ENCODE measurements at regions not wholly inside any gene's neighbourhood (a gene's known extent, or its start where the extent isn't known, plus 50 kb on each side); places are given as distances from the start of the nearest gene placed in this dataset.

DNA sequence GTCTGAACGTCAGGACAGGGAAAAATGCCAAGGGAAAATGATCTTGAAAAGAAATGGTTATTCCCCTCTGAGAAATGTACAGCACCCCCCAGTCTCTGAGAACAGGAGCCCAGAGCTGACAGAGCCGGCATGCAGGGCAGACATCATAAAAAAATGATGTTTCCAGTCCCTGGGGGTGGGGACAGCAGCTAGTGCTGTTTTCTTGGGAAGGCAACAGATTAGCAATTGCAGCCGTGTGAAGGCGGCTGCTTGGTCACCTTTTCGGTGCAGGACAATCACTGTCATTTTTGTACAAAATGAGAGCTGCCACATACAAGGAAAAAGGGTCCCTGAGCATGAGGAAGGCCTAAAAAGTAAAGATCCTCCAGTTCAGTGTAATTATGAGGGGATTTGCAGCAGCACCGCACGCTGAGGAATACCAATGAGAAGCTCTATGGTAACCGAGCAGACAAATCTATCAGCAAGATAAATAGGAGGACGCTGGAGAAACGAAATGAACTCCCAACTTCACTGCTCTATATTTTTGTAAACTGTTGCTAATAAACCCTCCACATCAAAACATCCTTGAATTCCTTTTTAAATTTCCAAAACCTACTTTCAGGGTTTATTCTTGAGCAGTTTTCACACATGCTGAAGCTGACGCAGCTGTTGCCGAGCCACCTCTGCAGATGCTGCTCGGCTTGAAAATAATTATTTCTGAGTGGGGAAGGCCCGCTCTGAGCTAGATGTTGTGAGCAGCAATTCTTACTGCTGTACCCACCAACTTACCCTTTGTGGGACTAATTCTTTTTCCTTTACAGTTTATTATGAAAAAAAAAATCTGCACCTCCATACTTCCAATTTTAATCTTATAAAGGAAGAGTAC, 98.2 kb upstream of the NEBL start:
- Mint-ChIP-seq H3K36me3 (no peaks in the 10 kb centered on the region), H3K27ac (no peak overlapping the region), H3K27me3 (peaks cover 16% of the 10 kb centered on the region), H3K4me1 (no peaks in the 10 kb centered on the region), H3K9me3 (no peaks in the 10 kb centered on the region), H3K4me3 (no peak overlapping the region)
- no peak for ATAC-seq

DNA sequence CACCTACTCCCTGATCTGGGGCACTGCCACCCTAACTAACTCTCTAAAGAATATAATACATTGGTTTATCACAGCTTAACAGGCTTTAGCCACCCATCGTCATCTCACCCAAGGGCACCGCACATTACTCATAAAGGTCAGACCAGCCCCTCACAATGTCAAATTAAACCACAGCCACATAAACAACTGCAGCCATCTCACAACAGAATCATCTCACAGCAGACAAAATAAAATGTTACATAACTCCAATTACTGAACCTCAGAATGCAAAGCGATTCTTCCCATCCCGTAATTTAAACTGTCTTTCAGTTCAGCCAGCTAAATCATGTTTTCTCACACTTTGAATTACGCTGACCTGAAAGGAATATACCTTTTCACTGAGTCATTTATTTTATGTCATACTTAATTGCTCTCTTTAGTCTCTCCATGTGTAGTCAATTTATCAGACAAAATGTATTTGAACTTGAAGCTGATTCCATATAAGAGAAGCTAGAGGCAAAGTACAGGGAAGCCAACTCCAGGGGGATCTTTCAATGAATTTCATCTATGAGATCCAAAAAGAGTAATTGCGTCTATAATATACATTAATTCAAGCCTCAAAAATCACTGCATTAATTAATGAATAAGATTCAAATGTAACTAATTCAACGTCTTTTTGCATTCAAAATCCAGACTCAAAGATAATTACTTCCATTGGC, 96.9 kb upstream of the NEBL start:
- Mint-ChIP-seq H3K27ac (no peak overlapping the region), H3K4me3 (no peak overlapping the region), H3K36me3 (no peaks in the 10 kb centered on the region), H3K27me3 (peaks cover 16% of the 10 kb centered on the region), H3K4me1 (no peaks in the 10 kb centered on the region), H3K9me3 (no peaks in the 10 kb centered on the region)
- ATAC-seq, result no peak

DNA sequence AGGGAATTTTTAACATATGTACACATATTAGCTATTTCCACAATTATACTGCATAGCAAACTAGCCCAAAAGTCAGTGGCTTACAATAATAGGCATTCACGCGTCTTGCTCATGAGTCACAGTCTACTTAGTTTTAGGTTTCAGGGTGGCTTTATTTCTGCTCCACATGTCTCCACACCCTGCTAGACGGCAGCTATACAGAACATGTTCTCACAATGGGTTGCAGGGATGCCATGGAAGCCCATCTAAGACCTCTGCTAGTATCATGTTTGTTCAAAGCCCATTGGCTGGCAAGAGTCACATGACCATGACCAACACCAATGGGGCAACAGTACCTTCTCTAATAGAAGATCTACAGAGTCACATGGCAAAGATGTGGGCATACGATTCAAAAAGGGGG, 96.3 kb upstream of the NEBL start:
- Mint-ChIP-seq H3K36me3 (no peaks in the 10 kb centered on the region), H3K4me1 (no peaks in the 10 kb centered on the region), H3K4me3 (no peak overlapping the region), H3K9me3 (no peaks in the 10 kb centered on the region), H3K27ac (no peak overlapping the region), H3K27me3 (peaks cover 16% of the 10 kb centered on the region)
- no peak for ATAC-seq

DNA sequence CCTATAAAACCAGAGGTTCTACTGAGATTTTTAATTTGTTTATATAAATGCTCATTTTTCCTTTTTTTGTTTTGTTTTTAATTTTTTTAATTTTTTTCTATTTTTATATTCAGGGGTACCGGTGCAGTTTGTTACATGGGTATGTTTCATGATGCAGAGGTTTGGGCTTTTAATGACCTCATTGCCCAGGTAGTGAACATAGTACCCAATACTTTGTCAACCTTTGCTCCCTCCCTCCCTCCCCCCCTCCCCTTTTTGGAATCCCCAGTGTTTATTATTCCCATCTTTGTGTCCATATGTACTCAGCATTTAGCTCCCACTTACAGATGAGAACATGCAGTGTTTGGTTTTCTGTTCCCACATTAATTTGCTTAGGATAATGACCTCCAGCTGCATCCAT, 94.4 kb upstream of the NEBL start:
- no peaks in the 10 kb centered on the region for H3K9me3 Mint-ChIP-seq
- H3K4me1 Mint-ChIP-seq, result no peaks in the 10 kb centered on the region
- H3K27me3 Mint-ChIP-seq, result peaks cover 16% of the 10 kb centered on the region
- no peak for ATAC-seq
- no peak overlapping the region for H3K4me3 Mint-ChIP-seq
- H3K36me3 Mint-ChIP-seq, result no peaks in the 10 kb centered on the region
- H3K27ac Mint-ChIP-seq, result no peak overlapping the region

DNA sequence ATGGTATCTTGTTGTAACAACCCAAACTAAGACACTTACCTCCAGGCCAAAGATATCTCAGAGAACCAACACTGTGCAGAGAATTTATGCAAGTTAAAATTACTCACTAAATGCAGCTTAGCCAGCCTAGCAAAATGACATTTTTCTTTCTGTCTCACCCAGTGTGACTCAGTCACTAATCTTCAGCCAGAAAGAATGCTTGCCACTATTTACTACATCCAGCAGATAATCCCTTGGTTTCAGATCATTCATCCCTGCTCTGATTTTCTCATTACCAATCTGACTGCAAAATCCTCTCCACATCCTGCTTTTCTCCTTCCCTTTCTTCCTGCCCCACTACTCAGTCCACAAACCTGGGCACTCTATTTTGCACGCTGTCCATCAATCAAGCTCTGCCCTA, 93.5 kb upstream of the NEBL start:
- Mint-ChIP-seq H3K4me1 (no peaks in the 10 kb centered on the region), H3K4me3 (no peak overlapping the region), H3K36me3 (no peaks in the 10 kb centered on the region), H3K27me3 (peaks cover 16% of the 10 kb centered on the region), H3K9me3 (no peaks in the 10 kb centered on the region), H3K27ac (no peak overlapping the region)
- ATAC-seq, result no peak

DNA sequence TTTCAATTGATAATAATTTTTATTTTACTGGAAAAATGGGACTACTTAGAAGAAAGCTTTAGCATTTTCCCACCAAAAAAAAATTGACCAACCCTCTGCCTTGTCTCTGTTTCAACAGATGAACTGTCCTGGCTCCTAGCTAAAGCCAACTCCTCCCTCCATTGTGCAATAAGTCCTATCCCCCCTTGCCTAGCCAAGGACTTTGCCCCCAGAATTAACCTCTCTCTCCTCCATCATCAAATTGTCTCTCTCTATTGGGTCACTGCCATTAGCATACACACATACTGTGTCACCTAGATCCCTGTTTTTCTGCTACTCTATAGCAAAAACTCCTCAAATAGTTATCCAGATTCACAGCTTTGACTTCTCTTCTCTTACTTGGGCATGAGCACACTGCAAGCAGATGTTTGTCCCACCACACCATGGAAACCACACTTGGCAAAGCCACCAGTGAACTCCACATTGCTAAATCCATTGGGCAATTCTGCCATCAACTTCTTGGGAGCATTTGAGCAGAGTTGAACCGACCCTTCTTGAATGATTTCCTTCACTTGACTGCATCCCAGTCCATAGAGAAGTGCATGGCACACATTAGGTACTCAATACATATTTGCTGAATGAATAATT, 91.4 kb upstream of the NEBL start:
- no peak for ATAC-seq
- Mint-ChIP-seq H3K27ac (no peak overlapping the region), H3K27me3 (peaks cover 1% of the 10 kb centered on the region), H3K9me3 (no peaks in the 10 kb centered on the region), H3K4me3 (no peak overlapping the region), H3K4me1 (no peaks in the 10 kb centered on the region), H3K36me3 (no peaks in the 10 kb centered on the region)

DNA sequence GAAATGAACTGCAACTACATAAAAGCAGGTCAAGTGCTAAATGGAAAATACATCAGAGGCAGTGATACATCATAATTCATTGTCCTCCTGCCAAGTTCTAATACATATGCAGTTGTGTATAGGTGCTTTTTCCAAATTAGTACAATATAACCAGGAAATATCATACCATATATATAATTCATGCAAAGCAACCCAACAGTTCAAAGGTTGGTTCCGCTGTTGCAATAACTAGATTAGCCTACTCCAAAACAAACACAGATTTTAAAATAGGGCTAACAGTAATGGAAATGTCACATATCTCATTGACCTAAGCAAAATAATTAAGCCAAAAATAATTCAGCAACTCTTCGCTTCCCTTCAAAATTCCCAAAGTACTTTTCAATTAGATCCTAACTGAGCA, 88.9 kb upstream of the NEBL start:
- no peak for ATAC-seq
- Mint-ChIP-seq H3K27me3 (no peaks in the 10 kb centered on the region), H3K4me3 (no peak overlapping the region), H3K27ac (no peak overlapping the region), H3K9me3 (no peaks in the 10 kb centered on the region), H3K36me3 (no peaks in the 10 kb centered on the region), H3K4me1 (no peaks in the 10 kb centered on the region)

DNA sequence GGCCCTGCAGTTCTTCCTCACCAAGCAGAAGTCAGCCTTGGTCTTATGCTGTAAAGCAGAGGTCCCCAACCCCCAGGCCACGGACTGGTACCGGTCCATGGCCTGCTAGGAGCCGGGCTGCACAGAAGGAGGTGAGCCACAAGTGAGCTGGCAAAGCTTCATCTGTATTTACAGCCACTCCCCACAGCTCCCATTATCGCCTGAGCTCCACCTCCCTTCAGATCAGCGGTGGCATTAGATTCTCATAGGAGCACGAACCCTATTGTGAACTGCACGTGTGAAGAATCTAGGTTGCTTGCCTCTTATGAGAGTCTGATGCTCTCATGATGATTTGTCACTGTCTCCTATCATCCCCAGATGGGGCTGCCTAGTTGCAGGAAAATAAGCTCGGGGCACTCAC, 87.6 kb upstream of the NEBL start:
- ATAC-seq, result no peak
- no peak overlapping the region for H3K27ac Mint-ChIP-seq
- no peak overlapping the region for H3K4me3 Mint-ChIP-seq
- no peaks in the 10 kb centered on the region for H3K9me3 Mint-ChIP-seq
- no peaks in the 10 kb centered on the region for H3K36me3 Mint-ChIP-seq
- H3K4me1 Mint-ChIP-seq, result no peaks in the 10 kb centered on the region
- no peaks in the 10 kb centered on the region for H3K27me3 Mint-ChIP-seq

DNA sequence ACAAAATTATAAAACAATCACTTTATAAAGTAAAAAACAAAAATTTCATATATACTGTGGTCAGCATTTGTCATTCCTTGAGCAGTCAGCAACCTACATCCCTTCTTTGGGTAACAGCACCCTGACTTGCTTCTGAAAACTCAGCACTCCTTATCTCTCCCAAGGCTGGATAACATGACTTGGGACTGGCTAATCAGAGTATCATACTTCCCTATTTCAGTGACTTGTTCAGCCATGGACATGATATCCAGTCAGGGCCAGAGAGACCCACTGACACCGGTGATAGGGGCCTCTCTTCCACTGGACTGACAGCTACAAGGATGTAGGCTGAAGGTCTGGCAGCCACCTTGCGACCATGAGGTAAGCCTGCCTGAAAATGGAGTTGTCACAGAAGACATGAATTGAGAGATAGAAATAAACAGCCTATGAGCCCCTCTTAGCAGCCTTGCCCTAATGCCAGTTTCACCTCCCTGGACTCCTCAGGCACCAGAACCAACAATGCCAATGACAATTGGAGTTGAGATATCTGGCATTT, 84.4 kb upstream of the NEBL start:
- no peak overlapping the region for H3K27ac Mint-ChIP-seq
- no peaks in the 10 kb centered on the region for H3K4me1 Mint-ChIP-seq
- H3K4me3 Mint-ChIP-seq, result no peak overlapping the region
- H3K36me3 Mint-ChIP-seq, result no peaks in the 10 kb centered on the region
- no peak for ATAC-seq
- no peaks in the 10 kb centered on the region for H3K9me3 Mint-ChIP-seq
- H3K27me3 Mint-ChIP-seq, result peaks cover 18% of the 10 kb centered on the region

DNA sequence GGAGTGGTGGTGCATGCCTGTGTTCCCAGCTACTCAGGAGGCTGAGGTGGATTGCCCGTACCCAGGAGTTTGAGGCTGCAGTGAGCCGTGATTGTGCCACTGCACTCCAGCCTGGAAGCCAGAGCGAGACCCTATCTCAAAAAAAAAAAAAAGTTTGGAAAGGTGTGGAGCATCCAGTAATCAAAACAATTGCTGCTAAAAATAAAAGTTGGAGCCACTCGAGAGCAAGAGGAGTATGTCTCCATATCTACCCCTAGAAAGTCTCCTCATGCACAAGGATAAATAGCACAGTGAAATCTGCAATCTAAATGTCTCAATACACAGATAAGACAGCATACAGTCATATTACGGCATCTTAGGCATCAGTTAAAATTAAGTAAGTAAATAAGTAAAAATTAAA, 81.5 kb upstream of the NEBL start:
- no peaks in the 10 kb centered on the region for H3K4me1 Mint-ChIP-seq
- no peak for ATAC-seq

DNA sequence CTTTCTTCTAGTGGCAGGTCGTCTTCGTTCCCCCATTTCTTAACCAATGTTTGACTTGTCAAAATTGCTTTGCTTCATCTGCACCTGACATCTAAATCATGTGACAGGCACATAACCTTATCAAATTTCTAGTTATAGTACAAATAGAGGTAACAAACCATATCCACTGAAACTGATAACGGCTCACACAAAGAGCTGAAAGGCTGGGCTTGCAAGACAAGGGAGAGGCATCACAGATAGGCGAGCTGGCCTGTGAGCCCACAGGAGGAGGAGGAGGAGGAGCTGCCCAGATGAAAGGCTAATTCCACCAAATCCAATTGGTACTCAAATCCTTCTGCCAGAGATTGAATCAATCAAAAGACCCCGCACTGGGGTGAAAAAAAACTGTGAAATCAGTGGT, 80.2 kb upstream of the NEBL start:
- Mint-ChIP-seq H3K4me1 (no peaks in the 10 kb centered on the region), H3K27ac (no peak overlapping the region), H3K36me3 (no peaks in the 10 kb centered on the region), H3K4me3 (no peak overlapping the region), H3K27me3 (peaks cover 18% of the 10 kb centered on the region), H3K9me3 (no peaks in the 10 kb centered on the region)
- no peak for ATAC-seq

More for the DNA sequence above, 81.5 kb upstream of the NEBL start:
- no peak overlapping the region for H3K27ac Mint-ChIP-seq
- H3K36me3 Mint-ChIP-seq, result no peaks in the 10 kb centered on the region
- H3K4me3 Mint-ChIP-seq, result no peak overlapping the region
- no peaks in the 10 kb centered on the region for H3K9me3 Mint-ChIP-seq
- peaks cover 18% of the 10 kb centered on the region for H3K27me3 Mint-ChIP-seq

DNA sequence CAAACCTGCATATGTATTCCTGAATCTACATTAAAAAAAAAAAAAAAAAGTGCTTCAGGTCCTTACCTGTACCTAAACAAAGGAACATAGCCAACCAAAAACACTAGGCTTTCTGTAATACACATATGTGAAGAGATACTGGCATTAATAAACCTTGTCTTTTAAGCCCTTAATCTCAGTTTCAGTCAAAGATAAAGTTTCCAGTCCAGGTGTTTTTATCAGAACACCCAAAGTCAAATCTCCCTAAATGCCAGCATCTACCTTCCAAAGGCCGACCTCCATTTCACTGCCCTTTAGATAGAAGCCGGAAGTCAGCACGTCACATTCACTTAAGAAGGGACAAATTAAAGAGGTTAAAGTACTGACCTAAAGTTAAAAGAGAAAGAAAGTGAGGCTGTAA, 79.8 kb upstream of the NEBL start:
- Mint-ChIP-seq H3K4me1 (no peaks in the 10 kb centered on the region), H3K4me3 (no peak overlapping the region), H3K9me3 (no peaks in the 10 kb centered on the region), H3K36me3 (no peaks in the 10 kb centered on the region), H3K27me3 (peaks cover 18% of the 10 kb centered on the region), H3K27ac (no peak overlapping the region)
- no peak for ATAC-seq

DNA sequence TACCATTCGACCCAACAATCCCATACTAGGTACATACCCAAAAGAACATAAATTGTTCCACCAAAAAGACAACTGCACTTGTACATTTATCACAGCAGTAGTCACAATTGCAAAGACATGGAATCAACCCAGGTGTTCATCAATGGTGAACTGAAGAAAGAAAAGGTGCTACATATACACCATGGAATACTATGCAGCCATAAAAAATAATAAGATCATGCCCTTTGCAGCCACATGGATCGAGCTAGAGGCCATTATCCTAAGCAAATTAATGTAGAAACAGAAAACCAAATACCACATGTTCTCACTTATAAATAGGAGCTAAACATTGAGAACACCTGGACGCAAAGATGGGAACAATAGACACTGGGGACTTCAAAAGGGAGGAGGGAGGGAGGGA, 79.3 kb upstream of the NEBL start:
- ATAC-seq, result no peak
- no peaks in the 10 kb centered on the region for H3K36me3 Mint-ChIP-seq
- H3K9me3 Mint-ChIP-seq, result no peaks in the 10 kb centered on the region
- H3K4me3 Mint-ChIP-seq, result no peak overlapping the region
- no peaks in the 10 kb centered on the region for H3K4me1 Mint-ChIP-seq
- no peak overlapping the region for H3K27ac Mint-ChIP-seq
- H3K27me3 Mint-ChIP-seq, result peaks cover 18% of the 10 kb centered on the region

DNA sequence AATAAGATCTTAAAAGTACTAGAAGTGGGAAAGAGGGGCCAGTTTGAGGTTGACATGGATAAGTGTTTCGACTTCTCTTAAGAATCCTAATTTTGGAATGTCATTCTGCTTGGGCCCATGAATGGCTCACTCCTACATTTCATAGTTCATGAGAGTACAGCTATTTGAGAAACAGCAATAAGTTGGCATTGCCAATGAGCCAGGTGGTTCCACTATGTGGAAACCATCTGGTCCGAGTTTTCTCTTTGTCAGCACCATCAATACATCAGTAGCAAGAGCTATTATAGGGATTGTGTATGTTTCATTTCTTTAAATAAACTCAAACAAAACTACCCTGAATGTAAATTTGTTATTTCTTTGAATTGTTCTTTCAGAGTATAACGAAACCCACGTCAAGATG, 78.1 kb upstream of the NEBL start:
- no peak overlapping the region for H3K4me3 Mint-ChIP-seq
- ATAC-seq, result no peak
- H3K36me3 Mint-ChIP-seq, result no peaks in the 10 kb centered on the region
- H3K27ac Mint-ChIP-seq, result no peak overlapping the region
- H3K4me1 Mint-ChIP-seq, result peaks cover 6% of the 10 kb centered on the region
- H3K9me3 Mint-ChIP-seq, result no peaks in the 10 kb centered on the region
- peaks cover 18% of the 10 kb centered on the region for H3K27me3 Mint-ChIP-seq

DNA sequence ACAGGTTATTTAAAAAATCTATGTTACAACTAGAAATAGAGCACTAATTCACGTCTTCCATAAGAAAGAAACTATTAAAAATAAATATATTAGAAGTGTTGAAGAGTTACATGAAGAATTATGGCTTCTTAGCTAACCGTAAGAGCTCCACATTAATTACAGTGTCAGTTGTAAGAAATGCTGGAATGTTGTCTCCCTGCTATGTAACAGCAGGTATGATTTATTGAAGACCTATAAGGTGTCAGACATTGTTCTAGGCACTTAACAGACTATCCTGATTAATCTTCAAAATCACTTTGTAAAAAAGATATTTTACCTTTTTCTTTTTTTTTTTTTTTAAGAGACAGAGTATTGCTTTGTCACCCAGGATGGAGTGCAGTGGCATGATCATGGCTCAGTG, 75.8 kb upstream of the NEBL start:
- Mint-ChIP-seq H3K4me3 (no peak overlapping the region), H3K4me1 (peaks cover 6% of the 10 kb centered on the region), H3K27me3 (peaks cover 11% of the 10 kb centered on the region), H3K36me3 (no peaks in the 10 kb centered on the region), H3K27ac (no peak overlapping the region), H3K9me3 (no peaks in the 10 kb centered on the region)
- ATAC-seq, result no peak

All from stimulated activated memory B cell treated with anti-CD40 and anti-IgM and Interleukin-4, amounts not matched to agents 10 μg/mL and 1 μg/mL and 100 μg/mL, for 72 hours (primary cell).